Lower leg skin (tissue), 3 donors: ENCODE measurements at regions not wholly inside any gene's neighbourhood (a gene's known extent, or its start where the extent isn't known, plus 50 kb on each side); places are given as distances from the start of the nearest gene placed in this dataset.

Source experiments
- CTCF ChIP-seq, 3 donors: fragments of 450-650 bp; IDR thresholded peaks; one replicate each; pipeline ENCODE4 v1.5.1; 2016; ENCODE audit warnings: antibody characterized with exemption in 3 of 3, mild to moderate bottlenecking in 3 of 3, moderate library complexity in 2 of 3
- POLR2A ChIP-seq, 2 donors: fragments of 450-650 bp; IDR thresholded peaks; one replicate each; pipeline ENCODE4 v1.6.1; 2016 to 2017; ENCODE audit warnings: antibody characterized with exemption in 2 of 2, mild to moderate bottlenecking in 1 of 2, moderate library complexity in 1 of 2

DNA sequence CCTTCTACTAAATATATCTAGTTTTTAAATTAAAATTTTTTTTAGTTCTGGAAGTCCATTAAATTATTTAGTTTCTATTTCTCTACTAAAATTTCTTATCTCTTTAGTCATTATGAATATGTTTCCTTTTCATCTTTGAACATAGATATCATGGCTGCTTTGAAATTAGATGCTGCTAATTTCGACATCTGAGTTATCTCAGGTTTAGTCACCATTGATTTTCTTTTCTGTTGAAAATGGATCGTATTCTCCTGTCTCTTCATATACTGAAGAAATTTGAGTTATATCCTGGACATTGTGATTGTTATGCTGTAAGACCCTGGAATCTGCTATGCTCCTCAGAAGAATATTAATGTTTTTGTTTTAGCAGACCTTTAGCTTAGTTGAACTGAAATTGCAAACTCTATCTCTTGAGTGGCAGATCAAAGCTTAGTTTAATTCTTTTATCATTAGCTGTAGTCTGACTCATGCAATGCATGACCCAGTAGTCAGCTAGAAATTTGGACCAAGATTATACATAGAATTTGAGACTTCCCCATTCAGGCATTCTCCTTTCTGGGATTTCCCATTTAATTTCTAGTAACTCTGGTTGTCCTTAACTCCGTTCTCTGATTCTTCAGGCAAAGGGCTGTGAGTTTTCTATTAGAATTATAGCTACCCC lies 439.8 kb upstream of the IL12A start:
- TF ChIP-seq CTCF (IDR thresholded peaks at IDR 0.05), result no peak
- no peak for TF ChIP-seq POLR2A (IDR thresholded peaks at IDR 0.05)
